Adipocyte (in vitro differentiated cells): ENCODE measurements at regions not wholly inside any gene's neighbourhood (a gene's known extent, or its start where the extent isn't known, plus 50 kb on each side); places are given as distances from the start of the nearest gene placed in this dataset.
A peak's percentile ranks its signal among the peaks of the same experiment; 100 is the strongest.

ENCODE experiments used
- DNase-seq: peaks from one replicate; pipeline ENCODE4 v3.0.0-alpha.2; 2015; ENCODE audit warnings: low read depth
- H3K27me3 ChIP-seq: replicated peaks from 2 replicates; pipeline ENCODE4 v1.7.0; 2013; ENCODE audit warnings: mild to moderate bottlenecking, low read length, moderate library complexity; ENCODE audit not compliant: control insufficient read depth, insufficient read depth
- H3K36me3 ChIP-seq: 2 replicates; pipeline ENCODE4 v1.7.0; 2013; ENCODE audit warnings: low read length, mild to moderate bottlenecking, moderate library complexity; ENCODE audit not compliant: control insufficient read depth, insufficient read depth, severe bottlenecking
- H3K4me1 ChIP-seq: 2 replicates; pipeline ENCODE4 v1.7.0; 2013; ENCODE audit warnings: mild to moderate bottlenecking, low read length, moderate library complexity; ENCODE audit not compliant: control insufficient read depth, insufficient read depth
- H3K4me3 ChIP-seq: 2 replicates; pipeline ENCODE4 v1.7.0; 2013; ENCODE audit warnings: mild to moderate bottlenecking, low read length, moderate library complexity
- H3K9ac ChIP-seq: 2 replicates; pipeline ENCODE4 v1.7.0; 2013; ENCODE audit warnings: mild to moderate bottlenecking, low read length, moderate library complexity
- H3K9me3 ChIP-seq: 2 replicates; pipeline ENCODE4 v1.7.0; 2013; ENCODE audit warnings: mild to moderate bottlenecking, low read length, moderate library complexity; ENCODE audit not compliant: control insufficient read depth

- Histone ChIP-seq H3K27me3 (no peaks in the 10 kb centered on the region), H3K36me3 (no peaks in the 10 kb centered on the region), H3K9me3 (peaks cover 13% of the 10 kb centered on the region), H3K4me1 (no peaks in the 10 kb centered on the region), H3K4me3 (no peak overlapping the region), H3K9ac (no peak overlapping the region)
- no peak for DNase-seq
Measured at GRCh38 chr2:43116988-43117387, 109.4 kb downstream of the ZFP36L2 start.

GRCh38 chr2:43115881-43116280, 110.5 kb downstream of the ZFP36L2 start:
- Histone ChIP-seq H3K27me3 (no peaks in the 10 kb centered on the region), H3K9me3 (peaks cover 13% of the 10 kb centered on the region)
- DNase-seq, result no peak

GRCh38 chr2:43114210-43114609, 112.2 kb downstream of the ZFP36L2 start:
- H3K27me3 ChIP-seq, result no peaks in the 10 kb centered on the region
- peaks cover 7% of the 10 kb centered on the region for H3K9me3 ChIP-seq
- H3K9ac ChIP-seq, result no peak overlapping the region
- no peak for DNase-seq
- H3K4me1 ChIP-seq, result peaks cover 14% of the 10 kb centered on the region
- H3K36me3 ChIP-seq, result no peaks in the 10 kb centered on the region
- no peak overlapping the region for H3K4me3 ChIP-seq

More at GRCh38 chr2:43115881-43116280, 110.5 kb downstream of the ZFP36L2 start:
- Histone ChIP-seq H3K4me1 (no peaks in the 10 kb centered on the region), H3K4me3 (no peak overlapping the region), H3K36me3 (no peaks in the 10 kb centered on the region), H3K9ac (no peak overlapping the region)

GRCh38 chr2:43111788-43112554, 114.4 kb downstream of the ZFP36L2 start:
- Histone ChIP-seq H3K27me3 (no peaks in the 10 kb centered on the region), H3K36me3 (no peaks in the 10 kb centered on the region), H3K4me3 (no peak overlapping the region), H3K4me1 (peaks cover 29% of the 10 kb centered on the region), H3K9ac (no peak overlapping the region), H3K9me3 (no peaks in the 10 kb centered on the region)
- DNase-seq, result no peak

GRCh38 chr2:43110442-43110871, 115.9 kb downstream of the ZFP36L2 start:
- H3K9ac ChIP-seq, result no peak overlapping the region
- H3K36me3 ChIP-seq, result no peaks in the 10 kb centered on the region
- H3K9me3 ChIP-seq, result no peaks in the 10 kb centered on the region
- no peak overlapping the region for H3K4me3 ChIP-seq
- DNase-seq, result peak; percentile 67
- peaks cover 43% of the 10 kb centered on the region for H3K4me1 ChIP-seq
- H3K27me3 ChIP-seq, result no peaks in the 10 kb centered on the region

GRCh38 chr2:43109261-43109743, 117.1 kb downstream of the ZFP36L2 start:
- DNase-seq, result peak; percentile 46
- Histone ChIP-seq H3K4me3 (no peak overlapping the region), H3K9ac (peak overlapping the region; percentile 28), H3K4me1 (peaks cover 43% of the 10 kb centered on the region), H3K36me3 (no peaks in the 10 kb centered on the region), H3K27me3 (no peaks in the 10 kb centered on the region), H3K9me3 (no peaks in the 10 kb centered on the region)

- Histone ChIP-seq H3K27me3 (no peaks in the 10 kb centered on the region), H3K9ac (no peak overlapping the region), H3K9me3 (no peaks in the 10 kb centered on the region), H3K36me3 (no peaks in the 10 kb centered on the region), H3K4me1 (peaks cover 47% of the 10 kb centered on the region), H3K4me3 (no peak overlapping the region)
- DNase-seq, result no peak
Measured at GRCh38 chr2:43107679-43108078, 118.7 kb downstream of the ZFP36L2 start.

- Histone ChIP-seq H3K36me3 (no peaks in the 10 kb centered on the region), H3K4me3 (no peak overlapping the region), H3K9ac (peak overlapping the region; percentile 7), H3K27me3 (no peaks in the 10 kb centered on the region), H3K9me3 (no peaks in the 10 kb centered on the region), H3K4me1 (peaks cover 56% of the 10 kb centered on the region)
- no peak for DNase-seq
Measured at GRCh38 chr2:43106559-43107527, 119.6 kb downstream of the ZFP36L2 start.

- Histone ChIP-seq H3K36me3 (no peaks in the 10 kb centered on the region), H3K9me3 (no peaks in the 10 kb centered on the region), H3K27me3 (no peaks in the 10 kb centered on the region), H3K4me1 (peaks cover 61% of the 10 kb centered on the region), H3K9ac (peak overlapping the region; percentile 7), H3K4me3 (no peak overlapping the region)
- peak; percentile 66 for DNase-seq
Measured at GRCh38 chr2:43105586-43106558, 120.5 kb downstream of the ZFP36L2 start.

GRCh38 chr2:43104763-43105162, 121.6 kb downstream of the ZFP36L2 start:
- Histone ChIP-seq H3K36me3 (no peaks in the 10 kb centered on the region), H3K9ac (no peak overlapping the region), H3K9me3 (no peaks in the 10 kb centered on the region), H3K4me3 (no peak overlapping the region), H3K4me1 (peaks cover 53% of the 10 kb centered on the region), H3K27me3 (no peaks in the 10 kb centered on the region)
- DNase-seq, result no peak
